ENCODE measurements at regions not wholly inside any gene's neighbourhood (a gene's known extent, or its start where the extent isn't known, plus 50 kb on each side); places are given as distances from the start of the nearest gene placed in this dataset.

- TF ChIP-seq CTCF (IDR thresholded peaks at IDR 0.05): no peak
- TF ChIP-seq EP300 (IDR thresholded peaks at IDR 0.05; ENCODE audit: low read depth): no peak
- no peak for TF ChIP-seq POLR2AphosphoS5 (IDR thresholded peaks at IDR 0.05)
- no peak for TF ChIP-seq POLR2A (IDR thresholded peaks at IDR 0.05)
Observed at GRCh38 chr2:220552790-220553535, 925.5 kb downstream of the SLC4A3 start.

Measured in transverse colon (tissue), 4 donors.